ENCODE measurements at regions not wholly inside any gene's neighbourhood (a gene's known extent, or its start where the extent isn't known, plus 50 kb on each side); places are given as distances from the start of the nearest gene placed in this dataset.
"Not testable (repeated sequence)": the region's sequence is repeated elsewhere in the genome, so short reads cannot be mapped to it uniquely, and the experiment has no call there.

DNA sequence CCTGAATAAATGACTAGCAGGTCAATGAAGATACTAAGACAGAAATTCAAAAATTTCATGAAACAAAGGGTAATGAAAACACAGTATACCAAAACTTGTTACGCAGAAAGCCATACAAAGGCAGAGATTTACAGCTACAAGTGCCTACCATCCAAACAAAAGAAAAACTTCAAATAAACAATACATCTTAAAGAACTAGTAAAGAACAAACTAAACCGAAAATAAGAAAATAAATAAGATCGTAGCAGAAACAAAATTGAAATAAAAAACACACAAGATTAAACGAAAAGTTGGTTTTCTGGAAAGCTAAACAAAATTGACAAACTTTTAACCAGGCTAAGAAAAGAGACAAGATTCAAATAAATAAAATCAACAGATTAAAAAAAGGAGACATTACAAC lies 51.5 kb downstream of the VPREB1 start:
- not testable (repeated sequence) for DNase-seq

DNA sequence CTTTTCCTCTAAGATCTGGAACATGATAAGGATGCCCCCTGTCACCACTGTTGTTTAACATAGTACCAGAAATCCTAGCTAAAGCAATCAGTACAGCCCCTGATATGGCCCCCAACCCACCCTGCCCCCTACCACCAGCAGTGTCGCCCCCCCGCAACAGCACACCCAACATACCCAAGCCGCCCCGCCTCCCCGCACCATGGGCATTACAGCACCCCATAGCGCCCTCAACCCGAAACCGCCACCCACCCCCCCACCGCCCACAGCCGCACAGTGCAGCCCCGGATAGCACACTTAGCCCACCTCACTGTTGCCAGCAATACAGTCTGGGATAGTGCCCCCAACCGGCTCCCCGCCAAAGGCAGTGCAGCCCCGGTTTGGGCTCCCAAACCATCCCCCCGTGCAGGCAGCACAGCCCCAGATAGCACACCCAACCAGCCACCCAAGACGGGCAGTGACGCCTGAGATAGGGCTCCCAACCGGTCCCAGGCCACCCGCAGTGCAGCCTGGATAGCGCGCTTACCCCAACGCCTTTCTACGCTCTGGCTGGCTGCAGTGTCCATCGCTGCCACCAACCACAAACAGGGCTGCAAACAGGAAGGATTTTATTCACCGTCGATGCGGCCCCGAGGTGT lies 52.7 kb downstream of the VPREB1 start:
- DNase-seq = peak in 1 of 2 experiments; percentile 4

DNA sequence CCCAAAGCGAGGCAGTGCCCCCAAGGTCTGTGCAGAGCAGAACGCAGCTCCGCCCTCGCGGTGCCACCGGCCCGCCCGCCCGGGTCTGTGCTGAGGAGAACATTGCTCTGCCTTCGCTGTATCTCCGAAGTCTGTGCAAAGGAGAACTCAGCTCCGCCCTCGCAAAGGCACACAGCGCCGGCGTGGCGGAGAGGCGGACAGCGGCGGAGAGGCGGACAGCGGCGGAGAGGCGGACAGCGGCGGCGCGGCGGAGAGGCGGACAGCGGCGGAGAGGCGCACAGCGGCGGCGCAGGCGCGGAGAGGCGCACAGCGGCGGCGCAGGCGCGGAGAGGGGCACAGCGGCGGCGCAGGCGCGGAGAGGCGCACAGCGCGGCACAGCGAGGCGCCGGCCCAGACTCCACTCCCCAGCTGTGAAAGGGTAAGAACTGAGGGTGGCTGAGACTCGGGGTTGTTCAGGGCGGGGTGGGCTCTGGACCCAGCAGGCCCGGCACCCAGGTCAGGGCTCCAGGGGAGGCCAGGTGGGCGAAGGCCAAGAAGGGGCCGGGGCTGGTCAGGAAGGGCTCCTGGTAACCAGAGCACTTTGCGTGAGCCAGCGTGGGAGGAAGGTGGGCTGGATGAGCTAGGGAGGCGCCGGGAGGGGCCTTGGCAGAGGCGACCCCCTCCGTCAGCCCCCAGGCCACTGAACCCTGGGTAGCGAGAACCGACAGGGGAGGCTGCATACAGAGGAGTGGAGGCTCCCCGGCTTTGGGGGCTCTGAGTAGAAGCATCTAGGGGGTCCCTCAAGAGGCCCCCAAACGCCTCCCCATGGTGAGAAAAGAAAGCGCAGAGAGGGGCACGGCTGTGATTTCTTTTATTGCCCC lies 53.4 kb downstream of the VPREB1 start:
- peak; percentile 53 to 61 for DNase-seq

DNA sequence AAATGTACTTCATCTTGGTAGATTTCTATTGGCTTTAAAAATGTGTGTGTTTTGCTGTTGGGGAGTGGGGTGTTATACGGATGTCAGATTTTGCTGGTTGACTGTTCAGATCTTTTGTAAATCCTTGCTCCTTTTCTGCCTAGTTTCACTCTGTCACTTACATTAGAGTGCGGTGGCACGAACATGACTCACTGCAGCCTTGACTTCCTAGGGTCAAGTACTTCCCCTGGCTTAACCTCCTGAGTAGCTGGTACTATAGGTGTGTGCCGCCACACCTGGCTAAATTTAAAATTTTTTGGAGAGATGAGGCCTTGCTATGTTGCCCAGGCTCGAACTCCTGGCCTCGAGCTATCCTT lies 54.0 kb downstream of the VPREB1 start:
- not testable (repeated sequence) for DNase-seq

DNA sequence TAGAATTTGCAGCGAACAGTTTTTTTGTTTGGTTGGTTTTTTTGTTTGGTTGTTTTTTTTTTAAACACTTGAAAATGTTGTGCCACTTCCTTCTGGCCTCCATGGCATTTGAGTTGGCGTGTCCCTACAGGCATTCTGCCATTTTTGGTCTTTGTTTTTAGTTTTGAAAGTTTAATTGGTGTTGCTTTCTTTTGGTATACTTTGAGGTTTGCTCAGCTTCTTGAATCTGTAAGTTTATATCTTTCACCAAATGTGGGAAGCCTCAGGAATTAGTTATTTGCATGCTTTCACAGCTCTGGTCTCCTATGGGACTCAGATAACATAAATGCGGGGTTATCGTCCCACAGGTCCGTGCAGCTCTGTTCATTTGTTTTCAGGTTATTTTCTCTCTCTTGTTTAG lies 55.9 kb downstream of the VPREB1 start:
- DNase-seq = not testable (repeated sequence)

DNA sequence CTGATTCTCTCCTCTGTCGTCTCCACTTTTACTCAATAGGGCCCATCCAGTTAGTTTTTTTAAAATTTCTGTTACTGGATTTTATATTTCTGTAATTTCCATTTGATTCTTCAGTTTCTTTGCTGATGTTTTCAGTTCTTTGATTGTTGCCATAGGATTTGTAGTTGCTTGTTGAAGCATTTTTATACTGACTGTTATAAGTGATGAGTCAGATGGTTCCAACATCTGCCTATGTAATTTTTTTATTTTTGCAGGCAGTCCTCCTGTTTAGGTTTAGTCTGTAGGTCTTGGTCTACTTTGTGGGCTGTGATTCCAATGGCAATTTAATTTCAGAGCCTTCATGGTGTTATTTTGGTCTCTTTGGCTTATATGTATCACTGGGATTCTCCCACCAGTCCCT lies 56.4 kb downstream of the VPREB1 start:
- not testable (repeated sequence) for DNase-seq

DNA sequence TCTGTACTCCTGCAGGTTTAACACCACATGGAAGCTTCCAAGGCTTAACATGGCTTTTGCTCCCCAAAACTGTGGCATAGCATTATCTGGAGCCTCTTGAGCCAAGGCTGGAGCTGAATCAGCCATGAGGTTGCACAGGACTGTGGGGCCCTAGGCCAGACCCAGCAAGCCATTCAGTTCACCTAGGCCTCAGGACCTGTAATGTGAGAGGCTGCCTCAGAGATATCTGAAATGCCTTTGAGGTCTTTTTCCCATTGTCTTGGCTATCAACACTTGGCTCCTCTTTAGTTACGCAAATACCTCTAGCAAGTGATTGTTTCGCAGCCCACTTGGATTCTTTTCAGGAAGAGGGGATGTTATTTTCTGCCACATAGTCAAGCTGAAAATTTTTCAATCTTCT lies 72.0 kb downstream of the VPREB1 start:
- DNase-seq = no peak

DNA sequence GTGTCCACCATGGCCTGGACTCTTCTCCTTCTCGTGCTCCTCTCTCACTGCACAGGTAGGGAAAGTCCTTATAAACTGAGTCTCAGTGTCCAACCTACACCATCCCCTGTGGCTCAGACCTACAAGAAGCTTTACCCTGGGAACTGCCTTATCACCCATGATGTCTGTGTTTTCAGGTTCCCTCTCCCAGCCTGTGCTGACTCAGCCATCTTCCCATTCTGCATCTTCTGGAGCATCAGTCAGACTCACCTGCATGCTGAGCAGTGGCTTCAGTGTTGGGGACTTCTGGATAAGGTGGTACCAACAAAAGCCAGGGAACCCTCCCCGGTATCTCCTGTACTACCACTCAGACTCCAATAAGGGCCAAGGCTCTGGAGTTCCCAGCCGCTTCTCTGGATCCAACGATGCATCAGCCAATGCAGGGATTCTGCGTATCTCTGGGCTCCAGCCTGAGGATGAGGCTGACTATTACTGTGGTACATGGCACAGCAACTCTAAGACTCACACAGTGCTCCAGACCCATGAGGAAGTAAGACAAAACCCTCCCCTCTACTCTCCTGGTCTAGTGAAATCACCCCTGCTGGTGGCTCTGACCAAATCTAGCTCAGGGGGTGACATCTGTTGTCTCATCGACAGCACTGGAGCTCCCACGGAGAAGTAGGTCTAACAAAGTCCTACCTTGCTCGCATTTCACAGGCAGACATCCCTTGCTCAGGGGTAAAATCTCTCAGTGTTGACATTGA lies 74.3 kb downstream of the VPREB1 start:
- DNase-seq = no peak

DNA sequence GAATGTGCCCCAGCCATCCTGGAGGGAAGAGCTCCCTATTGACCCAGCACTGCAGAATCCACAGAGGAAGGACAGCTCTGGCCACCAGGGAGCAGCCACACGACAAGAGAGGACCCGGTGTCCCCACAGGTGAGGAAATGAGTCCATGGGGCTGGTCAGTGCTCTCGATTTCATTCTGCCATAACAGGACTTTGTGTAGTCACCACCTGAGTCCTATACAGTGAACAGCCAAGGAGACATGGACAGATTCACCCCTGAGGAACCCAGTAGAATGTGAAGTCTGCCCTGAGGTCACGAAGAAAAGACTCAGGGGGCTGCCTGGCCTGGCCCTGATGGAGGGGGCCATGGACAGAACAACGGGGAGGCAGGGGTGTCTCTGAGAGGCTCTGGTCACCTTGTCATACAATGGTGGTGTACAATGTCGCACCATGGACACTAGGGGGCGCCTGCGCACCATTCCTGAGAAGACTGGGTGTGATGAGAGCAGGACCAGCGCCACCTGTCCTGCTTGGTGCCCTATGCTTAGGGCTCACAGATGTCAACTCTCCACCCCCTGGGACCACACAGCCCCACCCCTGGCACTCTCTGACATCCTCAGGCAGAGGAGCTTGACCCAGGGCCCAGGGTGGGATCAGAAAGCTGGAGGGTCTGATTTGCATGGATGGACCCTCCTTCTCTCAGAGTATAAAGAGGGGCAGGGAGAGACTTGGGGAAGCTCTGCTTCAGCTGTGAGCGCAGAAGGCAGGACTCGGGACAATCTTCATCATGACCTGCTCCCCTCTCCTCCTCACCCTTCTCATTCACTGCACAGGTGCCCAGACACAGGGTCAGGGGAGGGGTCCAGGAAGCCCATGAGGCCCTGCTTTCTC lies 77.4 kb downstream of the VPREB1 start:
- DNase-seq = peak; percentile 58 to 61

DNA sequence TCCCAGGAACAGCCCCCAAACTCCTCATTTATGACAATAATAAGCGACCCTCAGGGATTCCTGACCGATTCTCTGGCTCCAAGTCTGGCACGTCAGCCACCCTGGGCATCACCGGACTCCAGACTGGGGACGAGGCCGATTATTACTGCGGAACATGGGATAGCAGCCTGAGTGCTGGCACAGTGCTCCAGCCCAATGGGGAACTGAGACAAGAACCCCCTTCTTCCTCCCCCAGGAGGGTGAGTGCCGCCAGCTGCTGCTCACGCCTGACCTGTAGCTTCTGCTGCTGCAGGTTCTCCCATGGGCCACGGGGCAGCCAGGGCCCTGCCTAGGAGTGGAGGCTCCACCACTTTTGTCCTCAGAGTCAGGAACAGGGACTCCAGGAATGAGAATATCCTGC lies 78.2 kb downstream of the VPREB1 start:
- DNase-seq = no peak

DNA sequence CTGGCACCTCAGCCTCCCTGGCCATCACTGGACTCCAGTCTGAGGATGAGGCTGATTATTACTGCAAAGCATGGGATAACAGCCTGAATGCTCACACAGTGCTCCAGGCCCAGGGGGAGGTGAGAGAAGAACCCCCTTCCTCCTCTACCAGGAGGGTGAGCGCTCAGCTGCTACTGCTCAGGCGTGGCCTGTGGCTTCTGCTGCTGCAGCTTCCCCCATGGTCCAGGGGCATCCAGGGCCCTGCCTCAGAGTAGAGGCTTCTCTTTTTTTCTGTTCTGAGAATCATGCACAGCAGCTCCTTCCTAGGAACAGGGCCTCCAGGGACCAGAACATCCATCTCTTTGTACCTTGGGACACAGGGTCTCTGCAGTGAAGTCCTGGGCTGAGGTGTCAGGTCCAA lies 83.1 kb downstream of the VPREB1 start:
- no peak for DNase-seq

DNA sequence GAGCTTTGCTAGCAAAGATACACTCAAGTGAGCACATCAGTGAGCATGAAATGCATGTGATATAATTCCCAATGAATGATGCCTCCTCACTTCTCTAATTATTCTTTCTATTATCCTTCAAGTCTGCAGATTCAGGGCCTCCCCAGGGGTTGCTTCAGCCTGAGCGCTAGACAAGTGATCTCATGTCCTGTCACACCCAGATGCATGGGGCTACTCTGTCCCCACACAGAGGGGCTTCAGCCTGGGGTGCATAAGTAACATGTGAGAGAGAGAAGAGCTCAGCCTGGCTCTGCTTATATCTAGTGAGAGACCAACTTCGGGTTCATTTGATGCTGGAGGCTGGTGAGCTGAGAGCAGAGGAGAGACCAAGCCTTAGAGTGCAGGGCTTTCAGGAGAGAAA lies 85.2 kb downstream of the VPREB1 start:
- DNase-seq = no peak

DNA sequence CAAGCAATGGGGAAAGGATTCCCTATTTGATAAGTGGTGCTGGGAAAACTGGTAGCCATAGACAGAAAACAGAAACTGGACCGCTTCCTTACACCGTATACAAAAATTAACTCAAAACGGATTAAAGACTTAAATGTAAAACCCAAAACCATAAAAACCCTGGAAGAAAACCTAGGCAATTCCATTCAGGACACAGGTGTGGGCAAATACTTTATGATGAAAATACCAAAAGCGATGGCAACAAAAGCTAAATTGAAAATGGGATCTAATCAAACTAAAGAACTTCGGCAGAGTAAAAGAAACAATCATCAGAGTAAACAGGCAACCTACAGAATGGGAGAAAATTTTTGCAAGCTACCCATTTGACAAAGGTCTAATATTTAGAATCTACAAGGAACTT lies 91.1 kb downstream of the VPREB1 start:
- DNase-seq = not testable (repeated sequence)

DNA sequence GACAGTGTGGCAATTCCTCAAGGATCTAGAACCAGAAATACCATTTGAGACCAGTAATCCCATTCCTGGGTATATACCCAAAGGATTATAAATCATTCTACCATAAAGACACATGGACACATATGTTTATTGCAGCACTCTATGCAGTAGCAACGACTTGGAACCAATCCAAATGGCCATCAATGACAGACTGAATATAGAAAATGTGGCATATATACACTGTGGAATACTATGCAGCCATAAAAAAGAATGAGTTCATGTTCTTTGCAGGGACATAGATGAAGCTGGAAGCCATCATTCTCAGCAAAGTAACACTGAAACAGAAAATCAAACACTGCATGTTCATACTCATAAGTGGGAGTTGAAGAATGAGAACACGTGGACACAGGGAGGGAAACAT lies 91.7 kb downstream of the VPREB1 start:
- not testable (repeated sequence) for DNase-seq

DNA sequence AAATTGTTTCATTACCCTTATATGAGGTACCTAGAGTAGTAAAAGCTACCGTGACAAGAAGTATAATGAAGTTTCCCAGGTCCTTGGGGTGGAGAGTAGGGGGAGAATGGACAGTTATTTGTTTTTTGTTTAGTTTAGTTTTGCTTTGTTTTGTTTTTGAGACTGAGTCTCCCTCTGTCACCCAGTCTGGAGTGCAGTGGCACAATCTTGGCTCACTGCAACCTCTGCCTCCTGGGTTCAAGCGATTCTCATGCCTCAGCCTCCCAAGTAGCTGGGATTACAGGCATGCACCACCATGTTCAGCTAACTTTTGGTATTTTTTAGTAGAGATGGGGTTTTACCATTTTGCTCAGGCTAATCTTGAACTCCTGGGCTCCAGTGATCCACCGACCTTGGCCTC lies 94.2 kb downstream of the VPREB1 start:
- DNase-seq = not testable (repeated sequence)

DNA sequence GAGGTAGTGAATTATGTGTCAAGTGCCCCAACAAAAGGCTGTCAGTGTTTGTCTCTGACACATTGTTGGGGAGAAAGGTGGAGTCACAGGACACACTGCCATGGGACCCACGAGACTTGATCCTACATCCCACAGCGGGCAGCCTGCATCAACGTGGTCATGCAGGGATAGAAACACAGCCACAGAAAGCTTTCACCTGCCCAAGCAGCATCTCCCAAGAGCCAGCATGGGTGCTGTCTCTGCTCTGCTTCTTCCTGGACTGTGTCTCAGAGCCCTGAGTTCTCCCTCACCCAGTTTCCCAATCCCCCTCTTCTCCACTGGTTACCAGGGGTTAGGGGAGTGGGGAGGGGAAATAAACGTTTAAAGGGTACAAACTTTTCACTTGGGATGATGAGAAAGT lies 97.2 kb downstream of the VPREB1 start:
- DNase-seq = no peak

DNA sequence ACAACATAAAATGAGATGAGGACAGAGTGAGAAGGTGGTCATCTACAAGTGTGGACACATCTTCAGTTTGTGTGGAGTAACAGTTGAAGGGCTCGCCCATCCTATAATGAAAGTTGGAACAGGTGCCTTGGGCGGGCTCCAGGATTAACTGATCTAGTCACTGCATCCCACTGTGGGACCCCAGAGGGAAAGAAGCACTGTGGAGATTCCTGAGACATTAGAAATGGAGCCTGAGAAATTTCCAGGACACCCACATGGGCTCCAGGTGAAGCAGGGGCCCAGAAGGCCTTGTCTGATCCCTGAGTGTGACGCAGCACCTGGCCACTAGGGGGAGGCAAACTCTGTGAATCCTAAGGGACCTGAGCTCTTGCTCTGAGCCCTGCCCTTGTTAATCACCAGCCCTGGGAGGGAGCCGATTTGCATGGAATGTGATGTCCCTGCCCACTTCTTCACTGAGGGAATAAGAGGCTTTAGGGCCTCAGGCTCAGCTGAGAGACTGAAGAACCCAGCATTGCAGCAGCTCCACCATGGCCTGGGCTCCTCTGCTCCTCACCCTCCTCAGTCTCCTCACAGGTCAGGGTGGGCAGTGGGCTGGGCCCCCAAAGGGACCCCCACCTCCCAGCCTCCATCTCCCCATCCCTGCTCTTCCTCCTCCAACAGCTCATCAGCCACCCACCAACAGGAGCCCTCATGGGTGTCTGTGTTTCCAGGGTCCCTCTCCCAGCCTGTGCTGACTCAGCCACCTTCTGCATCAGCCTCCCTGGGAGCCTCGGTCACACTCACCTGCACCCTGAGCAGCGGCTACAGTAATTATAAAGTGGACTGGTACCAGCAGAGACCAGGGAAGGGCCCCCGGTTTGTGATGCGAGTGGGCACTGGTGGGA lies 98.4 kb downstream of the VPREB1 start:
- DNase-seq = peak; percentile 64 to 66

DNA sequence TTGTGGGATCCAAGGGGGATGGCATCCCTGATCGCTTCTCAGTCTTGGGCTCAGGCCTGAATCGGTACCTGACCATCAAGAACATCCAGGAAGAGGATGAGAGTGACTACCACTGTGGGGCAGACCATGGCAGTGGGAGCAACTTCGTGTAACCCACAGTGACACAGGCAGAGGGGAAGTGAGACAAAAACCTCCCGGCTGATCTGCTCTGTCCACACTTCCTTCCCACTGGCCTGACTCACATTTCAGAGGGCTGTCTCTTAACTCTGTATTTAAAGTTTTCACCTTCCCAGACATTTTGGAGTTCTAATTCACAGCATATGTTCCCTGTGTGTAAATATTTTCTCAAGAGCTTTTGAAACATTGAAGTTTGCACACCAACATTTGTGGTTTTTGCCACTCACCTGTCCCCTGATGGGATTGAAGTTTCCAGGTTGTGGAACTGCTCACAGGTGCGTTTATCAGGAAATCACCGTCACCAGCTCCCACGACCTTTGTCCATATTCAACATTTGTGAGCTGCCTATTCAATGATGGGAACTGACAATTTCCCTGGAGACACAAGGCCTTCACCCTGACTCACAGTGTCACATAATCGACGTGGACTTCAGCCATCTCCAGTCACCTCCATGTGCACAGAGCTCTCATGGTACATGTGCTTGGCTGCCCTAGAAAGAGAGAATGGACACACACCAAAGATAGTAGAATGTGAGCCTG lies 99.2 kb downstream of the VPREB1 start:
- no peak for DNase-seq

DNA sequence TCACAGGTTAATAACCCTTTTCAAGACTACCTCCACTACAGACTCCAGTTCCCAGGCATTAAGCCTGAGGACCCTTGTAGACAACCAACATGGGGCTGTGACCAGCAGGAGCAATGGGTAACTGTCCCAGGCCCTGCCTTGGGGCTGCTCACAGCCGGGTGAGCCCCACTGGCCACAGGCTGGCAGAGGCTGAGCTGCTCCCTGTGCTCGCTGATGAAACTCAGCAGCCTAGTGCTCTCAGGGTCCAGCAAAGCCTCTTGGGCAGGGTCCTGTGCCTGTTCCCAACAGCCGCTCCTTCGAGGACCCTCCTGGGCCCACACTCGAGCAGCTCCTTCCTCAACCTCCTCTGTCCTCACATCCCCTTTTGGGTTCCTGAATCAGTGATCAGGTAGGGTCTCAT lies 99.8 kb downstream of the VPREB1 start:
- DNase-seq = no peak

DNA sequence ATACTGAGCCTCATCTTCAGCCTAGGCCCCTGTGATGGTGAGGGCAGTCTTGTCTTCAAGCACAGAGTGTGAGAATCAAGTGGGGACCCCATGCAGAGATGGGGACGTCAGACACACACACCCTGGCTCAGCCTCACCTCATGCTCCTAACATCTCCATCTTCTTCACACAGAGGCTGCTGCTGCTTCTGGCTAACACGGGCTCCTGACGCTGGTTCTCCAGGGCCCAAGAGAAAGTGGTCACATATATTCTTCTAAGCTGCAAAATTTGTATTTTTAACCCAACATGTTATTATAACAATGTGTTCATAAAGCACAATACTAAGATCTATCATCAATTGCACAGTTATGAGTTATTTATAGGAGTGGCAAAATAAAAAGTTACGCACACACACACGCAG lies 101.2 kb downstream of the VPREB1 start:
- DNase-seq = no peak

Measured in activated CD4-positive, alpha-beta T cell treated with anti-CD3 and anti-CD28 coated beads, Interleukin-2, amount 50 U/mL, for 4 hours (primary cell).